Panc1 (cell line): ENCODE measurements at regions not wholly inside any gene's neighbourhood (a gene's known extent, or its start where the extent isn't known, plus 50 kb on each side); places are given as distances from the start of the nearest gene placed in this dataset.

Experiments
- ATAC-seq: fragments of 200-7000 bp; cut with Tn5 transposase; 2 replicates; pipeline ENCODE4 v1.9.1; 2020; ENCODE audit warnings: mild to moderate bottlenecking, moderate library complexity
- BruUV-seq: library from RNA; stranded (reverse); fragments of 400-500 nt; replicated peaks from 2 replicates; lab custom pipeline; 2021; lab: Mats Ljungman, UMichigan
- CTCF ChIA-PET: fragments of 300-600 bp; sonication (Branson Sonifier 250); formaldehyde crosslinking; loops from one replicate; lab custom pipeline; 2022; ENCODE audit warnings: antibody characterized with exemption; lab: Charles Lee
- POLR2A ChIA-PET: fragments of 300-600 bp; sonication (Branson Sonifier 250); formaldehyde crosslinking; loops from one replicate; lab custom pipeline; 2022; ENCODE audit warnings: antibody characterized with exemption; lab: Charles Lee
- DNase-seq: peaks from one replicate; pipeline ENCODE4 v3.0.0-alpha.2; 2010; ENCODE audit warnings: low read depth, low spot score
- H3K27ac ChIP-seq: 2 replicates; pipeline ENCODE4 v1.5.1; 2011; ENCODE audit warnings: mild to moderate bottlenecking, low read length, inconsistent platforms
- H3K27me3 ChIP-seq: fragments of 200-500 bp; sonication (Bioruptor generic); 2 replicates; pipeline ENCODE4 v1.6.0; 2014; ENCODE audit warnings: low read length, inconsistent platforms; ENCODE audit not compliant: control insufficient read depth, insufficient read depth
- H3K36me3 ChIP-seq: fragments of 200-500 bp; sonication (Bioruptor generic); 2 replicates; pipeline ENCODE4 v1.5.1; 2014; ENCODE audit warnings: inconsistent platforms, mild to moderate bottlenecking, low read length, moderate library complexity; ENCODE audit not compliant: control insufficient read depth, insufficient read depth
- H3K4me1 ChIP-seq: 2 replicates; pipeline ENCODE4 v1.5.1; 2011; ENCODE audit warnings: inconsistent platforms, mild to moderate bottlenecking, low read length, moderate library complexity; ENCODE audit not compliant: control insufficient read depth, insufficient read depth
- H3K4me3 ChIP-seq, 2 experiments: 2 replicates each; pipeline ENCODE4 v1.5.1; 2011 to 2012; ENCODE audit warnings: low read depth in 2 of 2, low read length in 2 of 2, mild to moderate bottlenecking in 2 of 2, inconsistent platforms in 1 of 2, moderate library complexity in 1 of 2
- H3K9me3 ChIP-seq: fragments of 200-500 bp; sonication (Bioruptor generic); 2 replicates; pipeline ENCODE4 v1.5.1; 2014; ENCODE audit warnings: low read depth, mild to moderate bottlenecking, inconsistent platforms, low read length, moderate library complexity; ENCODE audit not compliant: control insufficient read depth, insufficient read depth
- CTCF ChIP-seq: fragments of 450-650 bp; IDR thresholded peaks from 2 replicates; pipeline ENCODE4 v1.5.1; 2017; ENCODE audit warnings: mild to moderate bottlenecking
- POLR2AphosphoS5 ChIP-seq: IDR thresholded peaks from 2 replicates; pipeline ENCODE4 v1.6.1; 2012; ENCODE audit warnings: mild to moderate bottlenecking, low read depth, low read length, moderate library complexity
- REST ChIP-seq, 2 experiments: IDR thresholded peaks; 2 replicates each; pipeline ENCODE4 v1.6.1; 2011 to 2012; ENCODE audit warnings: low read depth in 2 of 2, control low read depth in 1 of 2, low read length in 1 of 2, mild to moderate bottlenecking in 1 of 2, moderate library complexity in 1 of 2; ENCODE audit not compliant: insufficient read depth in 1 of 2
- SIN3A ChIP-seq: IDR thresholded peaks from 2 replicates; pipeline ENCODE4 v1.6.1; 2012; ENCODE audit warnings: low read depth, mild to moderate bottlenecking, low read length, moderate library complexity, borderline replicate concordance; ENCODE audit not compliant: insufficient read depth
- TCF7L2 ChIP-seq: IDR thresholded peaks from 2 replicates; pipeline ENCODE4 v1.6.1; 2011; ENCODE audit warnings: mild to moderate bottlenecking, low read depth, low read length, inconsistent platforms
- in situ Hi-C: cut with HindIII; loops from 2 replicates; pipeline ENCODE4 v1.10.0; 2016; ENCODE audit warnings: low sequenced_read_pairs, low pct_unique_long_range_greater_than_20kb
- intact Hi-C: fragments of 100-400 bp; cut with micrococcal nuclease; formaldehyde crosslinking; loops from one replicate; pipeline ENCODE4 v1.10.0; 2022; ENCODE audit not compliant: unreplicated experiment

GRCh38 chr13:71255633-71256032 lies 611.4 kb downstream of the DACH1 start:
- H3K4me1 ChIP-seq: no peaks in the 10 kb centered on the region; the same call in 1 of the 2 replicates
- in situ Hi-C loops: no loop called here
- H3K4me3 ChIP-seq: no peak overlapping the region
- TF ChIP-seq SIN3A (no peak), POLR2AphosphoS5 (no peak), TCF7L2 (no peak), CTCF (no peak), REST (IDR thresholded peaks at IDR 0.05; ENCODE audit: insufficient read depth in 1 of 2, low read depth in 2 of 2, low read length in 1 of 2) (no peak)
- ChIA-PET CTCF (no interaction called here), POLR2A (no interaction called here)
- H3K36me3 ChIP-seq: no peaks in the 10 kb centered on the region
- no peak for DNase-seq
- H3K9me3 ChIP-seq: no peaks in the 10 kb centered on the region
- no peak overlapping the region for H3K27ac ChIP-seq
- H3K27me3 ChIP-seq: no peaks in the 10 kb centered on the region
- ATAC-seq: no peak
- intact Hi-C loops: no loop called here
- BruUV-seq: no TSS peak

- ATAC-seq: no peak
- no peaks in the 10 kb centered on the region for H3K9me3 ChIP-seq
- in situ Hi-C loops (no loop called here), intact Hi-C loops (no loop called here)
- DNase-seq: no peak
- CTCF ChIA-PET: no interaction called here
- no peaks in the 10 kb centered on the region; the same call in 1 of the 2 replicates for H3K4me1 ChIP-seq
- H3K36me3 ChIP-seq: no peaks in the 10 kb centered on the region
- no peak overlapping the region for H3K27ac ChIP-seq
- no peak for TF ChIP-seq TCF7L2
- TF ChIP-seq CTCF: no peak
- no peak for TF ChIP-seq POLR2AphosphoS5
- no peak for TF ChIP-seq REST (IDR thresholded peaks at IDR 0.05; ENCODE audit: insufficient read depth in 1 of 2, low read depth in 2 of 2, low read length in 1 of 2)
- no peak for TF ChIP-seq SIN3A
- H3K27me3 ChIP-seq: no peaks in the 10 kb centered on the region
- no peak overlapping the region for H3K4me3 ChIP-seq
- BruUV-seq: no TSS peak
- POLR2A ChIA-PET: no interaction called here
Observed at GRCh38 chr13:71254384-71254783, 612.6 kb downstream of the DACH1 start.
